CD4-positive, alpha-beta T cell treated with Interleukin-4 for 1 hour (primary cell): ENCODE measurements at regions not wholly inside any gene's neighbourhood (a gene's known extent, or its start where the extent isn't known, plus 50 kb on each side); places are given as distances from the start of the nearest gene placed in this dataset.
"Not testable (repeated sequence)": the region's sequence is repeated elsewhere in the genome, so short reads cannot be mapped to it uniquely, and the experiment has no call there.

Source experiments
- DNase-seq, 2 donors: peaks; one replicate each; pipeline ENCODE4 v3.0.0-alpha.2; 2020 to 2022

DNA sequence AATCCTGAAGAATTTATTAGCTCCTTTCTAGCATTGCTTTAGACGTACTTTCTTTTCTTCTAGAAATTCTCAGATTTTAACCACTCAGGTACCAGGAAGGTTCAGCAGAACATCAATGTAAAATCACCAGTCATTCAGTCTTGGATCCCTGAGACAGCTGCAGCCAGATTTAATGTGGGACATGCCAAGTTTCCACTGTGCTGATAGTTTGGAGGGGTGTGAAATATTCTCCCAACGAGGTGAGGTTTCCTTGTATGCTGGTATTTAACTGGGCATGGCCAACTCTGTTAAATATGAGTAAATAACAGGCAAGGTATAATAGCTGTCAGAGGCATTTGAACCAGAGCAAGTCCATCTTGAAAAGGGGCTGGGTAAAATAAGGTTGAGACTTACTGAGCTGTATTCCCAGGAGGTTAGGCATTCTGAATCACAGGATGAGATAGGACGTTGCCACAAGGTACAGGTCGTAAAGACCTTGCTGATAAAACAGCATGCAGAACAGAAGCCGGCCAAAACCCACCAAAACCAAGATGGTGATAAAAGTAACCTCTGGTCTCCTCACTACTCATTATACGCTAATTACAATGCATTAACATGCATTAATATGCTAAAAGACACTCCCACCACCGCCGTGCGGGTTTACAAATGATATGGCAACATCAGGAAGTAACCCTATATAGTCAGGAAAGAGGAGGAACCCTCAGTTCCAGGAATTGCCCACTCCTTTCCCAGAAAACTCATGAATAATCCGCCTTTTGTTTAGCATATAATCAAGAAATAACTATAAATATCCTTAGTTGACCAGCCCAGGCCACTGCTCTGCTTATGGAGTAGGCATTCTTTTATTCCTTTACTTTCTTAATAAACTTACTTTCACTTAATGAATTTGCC, 75.2 kb upstream of the RASSF8 start:
- DNase-seq, result no peak

DNA sequence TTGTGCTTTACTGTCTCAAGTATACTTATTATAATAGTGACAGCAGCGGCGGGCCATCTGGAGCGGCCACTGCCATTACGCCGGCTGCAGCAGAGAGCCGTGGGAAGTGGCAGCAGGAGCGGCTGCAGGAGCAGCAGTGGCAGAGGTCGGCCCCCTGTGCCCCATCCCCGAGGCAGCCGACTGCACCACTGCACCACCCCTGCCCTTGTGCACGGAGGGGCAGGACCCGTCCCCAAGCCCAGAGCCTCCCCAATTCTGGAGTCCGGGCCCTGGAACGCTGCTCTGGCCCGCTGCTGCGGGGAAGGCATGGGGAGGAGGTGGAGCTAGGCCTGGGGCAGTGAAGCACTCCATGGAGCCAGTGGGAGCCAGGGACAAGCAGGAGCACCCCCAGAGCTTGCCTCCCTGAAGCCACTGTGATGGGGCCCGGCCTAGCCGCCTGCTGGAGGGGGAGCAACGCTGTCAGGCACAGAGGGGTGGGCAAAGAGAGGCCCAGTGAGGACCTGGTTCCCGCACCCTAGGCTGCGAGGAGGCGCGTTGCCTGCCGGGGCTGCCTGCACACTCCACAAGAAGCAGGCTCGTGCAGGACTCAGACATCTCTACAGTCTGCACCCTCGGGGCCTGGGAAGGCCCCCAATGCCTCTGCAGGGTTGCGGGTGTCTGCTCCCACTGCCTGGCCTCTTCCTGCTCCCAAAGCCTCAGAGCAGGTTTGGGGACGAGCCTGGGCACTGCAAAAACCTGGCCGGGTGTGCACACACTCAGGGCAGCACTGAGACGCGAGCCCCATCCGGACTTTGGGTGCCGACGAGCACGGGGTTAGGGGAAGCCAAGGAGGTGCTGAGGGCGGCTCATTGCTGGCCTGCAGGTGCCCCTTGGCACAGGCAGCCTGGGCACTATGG, 74.2 kb upstream of the RASSF8 start:
- no peak for DNase-seq

DNA sequence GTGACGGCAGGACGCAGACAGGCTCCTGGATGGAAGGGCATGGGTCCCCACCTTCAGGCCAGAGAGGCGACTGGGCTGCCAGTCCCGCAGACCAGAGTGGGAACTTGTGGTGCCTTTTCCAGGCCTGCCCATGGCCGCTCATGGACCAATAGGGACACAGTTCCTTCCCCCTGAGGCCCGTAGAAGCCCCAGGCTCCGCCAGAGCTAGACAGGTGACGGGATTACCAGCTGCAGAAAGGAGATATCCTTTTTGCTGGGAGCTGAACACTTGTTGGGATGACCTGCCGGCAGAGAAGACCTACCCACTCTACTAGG, 73.6 kb upstream of the RASSF8 start:
- DNase-seq, result no peak

DNA sequence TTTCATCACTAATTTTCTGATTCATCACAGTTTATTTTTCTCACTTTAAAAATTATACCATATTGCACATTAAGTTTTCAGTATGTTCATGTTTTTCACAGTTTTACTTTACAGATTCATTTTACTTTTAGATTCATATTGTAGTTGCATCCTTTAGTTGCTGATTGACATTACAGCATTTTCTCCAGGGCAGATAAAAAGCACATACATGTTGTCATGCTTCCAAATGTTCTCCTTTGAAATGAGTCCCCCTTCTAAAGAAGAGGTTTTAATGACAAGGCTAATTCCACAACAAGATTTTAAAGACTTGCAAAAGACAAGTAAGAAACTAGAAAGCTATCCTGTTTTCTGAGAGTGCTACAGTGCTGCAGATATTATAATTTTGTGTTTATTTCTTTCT, 72.1 kb upstream of the RASSF8 start:
- no peak for DNase-seq

DNA sequence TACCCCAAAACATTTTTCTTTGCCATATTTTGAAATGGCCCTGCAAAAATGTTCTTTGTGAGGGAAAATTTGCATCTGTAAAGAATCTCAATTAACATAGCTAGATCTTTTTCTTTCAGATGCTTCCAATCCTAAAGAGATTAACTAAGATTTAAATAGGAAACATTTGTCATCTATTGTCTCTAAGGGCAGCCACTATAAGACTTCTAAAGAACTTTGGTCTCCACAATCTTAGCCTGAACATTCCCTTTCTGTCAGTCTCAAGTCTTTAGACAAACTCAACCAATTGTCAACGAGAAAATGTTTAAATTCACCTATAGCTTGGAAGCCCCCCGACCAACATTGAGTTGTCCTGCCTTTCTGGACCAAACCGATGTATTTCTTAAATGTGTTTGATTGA, 71.1 kb upstream of the RASSF8 start:
- no peak for DNase-seq

DNA sequence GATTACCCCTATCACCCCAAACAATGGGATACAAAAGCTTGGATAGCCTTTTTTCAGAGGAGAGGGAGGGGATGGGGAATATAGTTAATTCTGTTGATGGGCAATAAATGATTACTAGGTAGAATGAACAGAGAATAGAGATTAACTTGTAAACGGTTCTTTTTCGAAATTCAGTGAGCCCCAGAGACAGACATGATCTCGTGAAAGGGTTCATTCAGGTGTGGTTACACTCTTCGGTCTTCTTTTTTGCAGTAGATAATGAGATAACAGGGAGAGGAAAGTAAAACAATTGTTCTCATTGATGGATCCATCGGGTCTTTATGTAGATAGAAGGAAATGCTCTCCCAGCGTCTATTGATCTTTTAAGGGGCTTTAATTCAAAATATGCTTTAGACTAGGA, 69.3 kb upstream of the RASSF8 start:
- DNase-seq, result no peak

DNA sequence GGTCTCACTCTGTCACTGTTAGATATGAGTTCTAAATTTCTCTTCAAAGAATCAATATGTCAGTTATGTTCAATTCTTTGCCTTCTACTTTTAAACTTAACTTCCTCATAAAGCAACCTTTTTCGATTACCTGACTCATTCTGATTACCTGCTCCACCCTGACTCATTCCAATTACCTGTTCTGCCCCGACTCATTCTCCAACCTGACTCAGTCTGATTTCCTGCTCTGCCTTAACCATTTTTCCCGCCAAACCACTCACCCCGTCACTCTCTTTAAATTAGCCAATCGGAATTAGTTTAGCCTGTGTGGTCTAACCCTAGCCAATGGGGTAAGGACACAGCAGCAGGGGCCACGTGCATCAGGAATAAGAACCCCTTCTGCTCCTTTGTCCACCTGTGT, 67.4 kb upstream of the RASSF8 start:
- DNase-seq, result not testable (repeated sequence)

DNA sequence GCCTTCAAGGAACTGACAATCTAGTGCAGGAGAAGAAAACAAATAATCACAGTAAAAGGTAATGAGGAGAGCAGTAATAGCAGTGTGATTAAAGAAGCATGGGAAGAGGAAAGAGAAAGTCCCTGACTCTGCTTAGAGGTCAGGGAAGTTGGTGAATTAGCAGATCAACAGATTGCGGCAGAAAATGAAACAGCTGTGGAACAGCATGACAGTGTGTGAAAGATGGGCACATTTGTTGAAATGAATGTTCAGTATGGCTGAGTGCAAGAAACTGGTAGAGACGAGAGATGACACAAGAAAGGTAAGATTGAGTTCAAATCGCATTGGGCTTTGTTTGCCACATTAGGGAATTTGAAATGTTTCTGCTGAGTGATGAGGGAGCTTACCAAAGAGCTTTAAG, 63.7 kb upstream of the RASSF8 start:
- no peak for DNase-seq

DNA sequence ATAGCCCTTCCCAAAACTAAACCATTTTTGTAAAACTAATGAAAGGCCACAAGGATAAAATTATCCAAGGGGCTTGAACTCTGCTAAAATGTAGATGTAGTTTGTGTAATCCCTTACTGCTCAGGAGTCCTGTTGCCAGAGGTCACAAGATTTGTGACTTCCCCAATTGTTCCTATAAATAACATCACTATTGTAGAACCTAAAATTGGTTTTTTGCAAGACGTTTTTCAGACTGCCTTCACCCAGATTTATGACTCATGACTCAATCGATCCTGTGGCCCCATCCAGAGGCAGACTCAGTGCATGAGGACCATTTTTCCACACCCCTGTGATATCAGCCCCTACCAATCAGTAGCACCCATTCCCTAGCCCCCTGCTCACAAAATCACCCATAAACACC, 61.5 kb upstream of the RASSF8 start:
- DNase-seq, result no peak

DNA sequence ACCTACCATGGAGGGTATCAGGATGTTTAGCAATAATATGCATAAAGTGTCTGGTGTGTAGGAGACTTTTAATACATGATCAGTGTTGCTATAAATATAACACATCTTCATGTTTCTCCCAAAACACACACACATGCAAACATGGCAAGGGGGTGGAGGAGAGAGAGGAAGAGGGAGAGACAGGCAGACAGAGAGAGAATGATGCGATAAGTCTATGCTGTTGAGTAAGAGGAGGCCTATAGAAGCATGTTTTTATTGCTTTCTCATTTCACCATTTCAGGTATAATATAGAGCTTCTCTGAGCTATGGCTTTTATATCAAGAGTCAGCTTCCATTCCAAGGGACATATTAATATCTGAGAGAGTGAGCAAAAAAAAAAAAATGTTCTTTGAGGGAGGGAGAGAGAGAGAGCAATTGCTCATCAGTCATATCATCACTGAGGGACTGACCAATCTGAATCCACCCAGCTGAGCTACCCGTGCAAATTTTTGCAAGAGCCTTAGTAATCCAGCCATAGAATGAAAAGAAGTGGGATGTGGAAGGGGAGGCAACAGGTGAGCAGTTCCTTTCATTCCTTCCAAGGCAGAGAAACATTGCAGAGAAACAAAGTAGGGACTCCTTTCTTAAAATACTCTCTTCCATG, 54.8 kb upstream of the RASSF8 start:
- no peak for DNase-seq

DNA sequence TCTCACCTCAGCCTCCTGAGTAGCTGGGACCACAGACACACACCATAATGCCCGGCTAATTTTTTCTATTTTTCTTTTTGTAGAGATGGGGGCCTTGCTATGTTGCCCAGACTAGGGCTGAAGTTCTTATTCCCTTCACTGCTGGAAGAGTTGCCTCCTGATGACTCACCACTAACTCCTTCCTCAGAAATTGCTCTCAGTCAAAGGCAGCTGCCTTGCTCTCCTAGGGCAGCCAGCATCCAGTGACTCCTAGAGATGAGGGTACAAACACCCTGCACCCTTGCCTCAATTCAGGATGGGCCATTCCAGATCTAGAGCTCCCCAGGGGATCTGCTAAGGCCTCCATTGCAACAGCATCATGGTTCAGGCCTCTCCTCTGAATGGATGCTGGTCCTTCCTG, 54.0 kb upstream of the RASSF8 start:
- DNase-seq, result no peak

DNA sequence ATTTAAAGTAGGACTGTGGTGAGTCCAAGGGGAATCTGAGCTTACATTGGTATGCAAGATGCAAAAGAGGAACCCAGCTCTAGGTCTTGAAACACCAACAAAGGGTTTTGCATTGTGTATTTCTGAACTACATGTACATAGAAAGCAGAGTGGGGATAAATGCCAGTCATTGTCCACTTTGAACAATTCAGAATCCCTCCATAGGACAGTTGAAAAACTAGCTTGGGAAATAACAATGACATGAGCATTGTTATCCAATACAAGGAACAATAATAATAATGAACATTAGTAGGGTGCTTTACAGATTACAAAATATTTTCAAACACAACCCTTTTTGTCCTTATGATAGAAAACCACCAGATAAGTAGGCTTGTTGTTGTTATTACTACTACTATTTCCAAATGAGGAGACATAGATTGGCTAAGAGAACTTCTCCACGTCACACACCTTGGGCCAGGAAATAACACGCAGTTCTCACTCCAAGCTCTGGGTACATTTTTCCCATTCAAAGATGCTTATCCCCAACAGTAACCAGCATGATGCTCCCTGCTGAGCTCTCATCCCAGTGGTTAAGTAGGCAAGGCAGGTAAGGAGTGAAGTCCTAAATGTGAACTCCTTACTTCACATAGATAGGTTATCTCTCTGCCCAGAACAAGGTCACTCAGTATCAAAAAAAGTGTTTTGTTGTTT, 51.7 kb upstream of the RASSF8 start:
- no peak for DNase-seq
